ENCODE measurements at regions not wholly inside any gene's neighbourhood (a gene's known extent, or its start where the extent isn't known, plus 50 kb on each side); places are given as distances from the start of the nearest gene placed in this dataset.

DNA sequence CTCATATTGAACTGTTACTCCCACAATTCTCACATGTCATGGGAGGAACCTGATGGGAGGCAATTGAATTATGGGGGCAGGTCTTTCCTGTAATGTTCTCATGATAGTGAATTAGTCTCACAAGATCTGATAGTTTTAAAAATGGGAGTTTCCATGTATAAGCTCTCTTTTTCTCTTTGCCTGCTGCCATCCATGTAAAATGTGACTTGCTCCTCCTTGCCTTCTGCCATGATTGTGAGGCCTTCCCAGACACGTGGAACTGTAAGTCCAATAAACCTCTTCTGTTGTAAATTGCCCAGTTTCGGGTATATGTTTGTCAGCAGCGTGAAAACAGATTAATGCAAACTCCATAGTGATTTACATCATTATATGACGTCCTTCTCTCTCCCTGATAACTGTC lies 759.7 kb upstream of the RGS18 start:
- TF ChIP-seq CTCF (IDR thresholded peaks at IDR 0.05): no peak
- no peak for TF ChIP-seq EZH2phosphoT487 (IDR thresholded peaks at IDR 0.05)
